HG03108 (cell line): ENCODE measurements at regions not wholly inside any gene's neighbourhood (a gene's known extent, or its start where the extent isn't known, plus 50 kb on each side); places are given as distances from the start of the nearest gene placed in this dataset.

ENCODE experiments used
- ATAC-seq: cut with Tn5 transposase; IDR thresholded peaks from one replicate; pipeline ENCODE4 v1.9.1; 2021; ENCODE audit warnings: moderate library complexity; ENCODE audit not compliant: unreplicated experiment

DNA sequence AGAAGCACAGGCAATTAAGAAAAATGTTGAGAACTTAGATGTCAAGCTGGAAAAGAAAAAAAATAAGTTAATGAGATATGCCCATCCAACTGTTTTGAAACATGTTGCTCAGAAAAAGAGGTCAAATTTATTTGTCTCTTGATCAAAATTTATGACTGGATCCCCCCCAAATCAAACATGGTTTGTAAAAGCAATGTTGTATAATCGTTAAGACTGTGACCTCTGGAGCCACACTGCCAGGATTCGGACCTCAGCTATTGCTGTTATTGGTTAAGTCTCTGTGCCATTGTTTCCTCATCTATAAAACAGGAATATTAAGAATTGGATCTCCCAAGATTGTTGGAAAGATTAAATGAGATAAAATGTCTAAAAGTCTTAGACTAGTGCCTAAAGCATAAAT, 51.9 kb upstream of the LRRK2 start:
- ATAC-seq = no peak

DNA sequence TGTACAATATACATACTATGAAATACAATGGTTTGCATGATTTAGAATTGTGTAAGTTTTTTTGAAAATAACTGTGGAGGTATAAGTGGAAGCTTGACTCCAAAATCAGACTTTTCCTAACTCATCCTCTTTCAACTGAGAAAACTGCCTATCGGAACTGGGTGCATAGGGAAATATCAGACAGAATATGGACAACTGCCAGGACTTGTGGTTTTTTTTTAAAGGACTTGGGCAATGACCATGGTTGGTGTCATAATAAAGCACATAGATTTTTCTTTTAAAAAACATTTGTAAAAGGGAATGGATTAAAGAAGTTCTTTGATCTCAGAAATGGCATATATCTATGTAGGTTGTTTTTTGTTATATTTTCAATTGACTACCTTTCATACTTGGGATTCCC, 53.3 kb upstream of the LRRK2 start:
- no peak for ATAC-seq

DNA sequence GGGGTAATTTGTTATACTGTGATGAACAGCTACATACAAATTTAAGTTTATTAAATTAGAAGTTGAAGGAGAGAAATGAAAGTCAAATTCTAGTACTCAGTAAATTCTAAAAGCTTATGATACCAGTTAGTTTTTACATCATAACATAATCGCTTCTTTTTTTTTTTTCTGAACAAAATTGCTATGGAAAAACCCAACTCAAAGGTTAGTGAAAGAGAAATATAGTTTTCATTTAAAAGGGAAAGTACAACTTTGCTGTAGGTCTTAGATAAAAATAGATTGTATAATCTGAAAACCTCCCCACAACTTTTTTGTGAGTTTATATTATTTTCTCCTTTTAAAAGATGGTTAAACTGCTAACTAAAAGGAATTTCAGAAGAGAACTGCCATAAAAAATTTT, 53.7 kb upstream of the LRRK2 start:
- no peak for ATAC-seq

DNA sequence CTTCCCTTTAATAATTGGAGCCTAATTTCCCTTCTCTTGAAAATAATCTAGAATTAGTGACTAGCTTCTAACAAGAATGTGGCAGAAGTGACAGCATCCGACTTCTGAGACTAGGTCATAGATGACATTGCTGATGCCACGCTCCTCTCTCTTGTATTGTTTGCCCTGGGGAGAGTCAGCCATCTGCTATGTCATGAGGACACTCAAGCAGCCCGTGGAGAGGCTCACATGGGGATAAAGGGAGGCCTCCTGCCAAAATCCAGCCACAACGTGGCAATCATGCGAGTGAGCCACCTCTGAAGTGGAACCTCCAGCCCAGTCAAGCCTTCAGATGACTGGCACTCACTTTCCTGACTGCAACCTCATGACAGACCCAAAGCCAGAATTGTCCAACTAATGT, 54.2 kb upstream of the LRRK2 start:
- ATAC-seq = no peak

DNA sequence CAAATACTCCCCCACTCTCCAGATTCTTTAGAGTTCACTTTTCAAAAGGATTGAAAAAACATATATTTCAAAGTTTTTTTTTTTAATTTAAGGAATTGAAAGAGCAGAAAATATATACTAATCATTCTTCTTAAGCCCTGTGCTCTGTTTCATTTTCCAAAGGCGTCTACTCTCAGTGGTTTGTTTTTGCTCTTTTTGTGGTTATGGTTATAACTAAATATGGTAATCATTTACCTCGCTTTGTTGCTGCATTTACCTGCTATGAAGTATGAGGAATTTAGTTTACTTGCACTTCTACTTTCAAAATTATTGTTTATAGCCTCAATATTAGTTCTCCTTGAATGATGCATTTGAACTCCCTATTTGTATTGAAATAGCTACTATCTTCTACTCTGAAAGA, 55.9 kb upstream of the LRRK2 start:
- ATAC-seq = peak; percentile 92

DNA sequence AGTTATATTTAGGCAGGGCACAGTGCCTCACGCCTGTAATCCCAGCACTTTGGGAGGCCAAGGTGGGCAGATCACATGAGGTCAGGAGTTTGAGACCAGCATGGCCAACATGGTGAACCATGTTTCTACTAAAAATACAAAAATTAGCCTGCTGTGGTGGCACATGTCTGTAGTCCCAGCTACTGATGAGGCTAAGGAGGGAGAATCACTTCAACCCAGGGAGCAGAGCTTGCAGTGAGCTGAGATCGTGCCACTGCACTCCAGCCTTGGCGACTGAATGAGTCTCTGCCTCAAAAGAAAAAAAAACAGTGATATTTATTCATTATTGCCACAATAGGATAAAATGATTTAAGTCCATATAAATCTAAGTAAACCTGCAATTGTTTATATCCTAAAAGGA, 56.4 kb upstream of the LRRK2 start:
- ATAC-seq = peak; percentile 12

DNA sequence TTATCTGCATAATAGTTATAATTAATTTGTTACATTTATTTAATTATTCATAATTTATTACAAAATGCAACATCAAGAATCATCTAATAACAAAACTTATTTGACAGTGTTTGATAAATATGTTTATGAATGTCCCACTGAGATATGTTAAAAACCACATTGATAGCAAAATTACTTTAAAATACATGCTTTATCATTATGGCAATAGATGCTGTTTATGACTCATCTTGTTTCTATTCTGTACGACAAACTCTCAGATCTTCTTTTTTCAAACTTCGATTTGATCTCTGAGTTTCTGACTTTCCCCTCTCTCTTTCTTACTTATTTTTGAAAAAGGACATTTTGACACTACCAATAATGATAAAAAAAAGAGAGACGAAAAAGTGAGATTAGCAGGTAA, 56.8 kb upstream of the LRRK2 start:
- ATAC-seq = peak; percentile 41

DNA sequence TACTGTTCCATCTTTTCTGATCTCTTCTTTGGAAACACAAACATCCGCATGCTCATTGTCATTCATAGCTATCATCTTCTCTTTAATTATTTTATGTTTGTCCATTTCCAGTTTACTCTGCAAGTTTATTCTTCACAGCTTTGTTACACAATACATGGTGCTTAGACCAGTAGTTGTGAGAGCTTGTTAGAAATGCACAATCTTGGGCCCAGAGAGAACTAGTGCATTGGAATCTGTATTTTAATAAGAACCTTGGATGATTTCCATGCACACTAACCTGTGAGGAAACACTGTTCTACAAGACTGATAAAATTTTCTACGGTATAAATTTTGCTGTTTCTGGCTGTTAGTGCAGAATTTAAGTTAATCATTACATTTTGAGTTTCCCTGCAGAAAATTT, 59.3 kb upstream of the SLC2A13 start:
- ATAC-seq = no peak

DNA sequence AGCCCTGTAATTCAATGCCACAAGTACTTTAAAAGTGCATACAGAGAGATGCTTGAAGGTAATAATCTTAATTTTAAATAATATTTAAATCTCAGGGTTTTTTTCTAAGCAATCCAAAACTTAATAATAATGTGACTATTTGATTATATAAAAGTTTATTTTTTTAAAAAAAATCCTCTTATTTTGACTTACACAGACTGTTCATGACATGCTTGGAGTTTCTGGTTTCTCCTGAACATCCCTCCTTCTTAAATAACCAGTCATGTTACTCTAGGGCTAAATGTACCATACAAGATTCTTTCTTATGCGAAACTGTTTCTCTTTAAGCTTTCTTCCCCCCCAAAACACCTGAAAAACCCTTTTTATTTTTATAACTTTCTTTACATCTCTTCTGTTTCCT, 58.2 kb upstream of the SLC2A13 start:
- no peak for ATAC-seq

DNA sequence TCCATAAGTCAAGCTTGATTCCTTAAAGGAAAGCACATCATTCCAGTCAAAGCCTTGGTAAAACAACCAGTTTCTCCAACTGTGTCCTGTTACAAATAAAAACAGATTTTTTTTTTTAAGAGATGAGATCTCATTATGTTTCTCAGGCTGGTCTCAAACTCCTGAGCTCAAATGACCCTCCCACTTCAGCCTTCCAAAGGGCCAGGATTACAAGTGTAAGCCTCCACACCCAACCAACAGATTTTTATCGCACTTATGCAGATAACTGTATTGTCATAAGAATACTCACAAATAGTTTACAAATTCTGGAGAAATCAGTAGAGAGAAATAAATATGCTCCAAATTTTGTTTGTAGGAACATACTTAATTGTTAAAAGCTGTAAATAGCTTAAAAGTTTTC, 56.2 kb upstream of the SLC2A13 start:
- ATAC-seq = no peak

DNA sequence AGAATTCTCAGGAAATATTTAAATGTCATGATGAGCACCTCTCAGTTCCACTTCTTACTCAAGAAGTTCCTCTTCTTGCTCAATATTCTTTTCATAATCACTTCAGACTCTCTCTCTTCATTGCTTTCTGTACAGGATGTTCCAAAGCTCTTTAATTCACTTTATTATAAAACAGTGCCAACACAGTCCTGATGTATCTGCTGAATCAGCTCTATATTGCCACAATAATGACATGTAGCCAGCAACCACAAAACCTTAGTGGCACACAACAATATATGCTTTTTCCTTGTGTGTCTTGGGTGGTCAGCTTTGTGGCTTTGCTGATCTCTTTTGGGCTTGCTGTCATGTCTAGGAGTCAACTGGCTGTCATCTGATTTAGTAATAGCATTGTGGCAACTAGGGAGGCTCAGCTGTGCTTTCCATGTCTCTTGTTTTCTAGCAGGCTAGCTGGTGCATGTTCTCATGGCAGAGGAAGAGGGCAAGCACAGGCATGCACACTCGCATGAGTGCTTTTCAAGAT, 52.8 kb upstream of the SLC2A13 start:
- ATAC-seq = no peak

DNA sequence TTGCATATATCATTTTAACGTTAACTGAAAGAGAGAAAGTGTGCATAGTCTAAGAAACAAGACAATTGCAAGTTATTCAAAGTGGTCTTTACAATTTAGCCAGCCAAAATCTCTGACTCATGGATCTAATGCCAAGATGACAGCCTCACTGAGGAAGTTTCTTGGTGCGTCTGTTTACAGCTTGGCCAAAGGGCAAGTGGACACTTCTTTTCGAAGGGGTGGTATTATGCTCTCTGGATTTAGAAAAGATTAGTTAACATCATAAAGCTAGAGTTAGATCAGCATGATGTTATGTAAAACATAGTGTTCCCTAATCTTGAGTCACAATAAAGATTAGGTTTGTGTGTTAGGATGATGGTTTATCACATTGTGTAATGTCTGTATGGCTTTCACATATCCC, 51.5 kb upstream of the SLC2A13 start:
- no peak for ATAC-seq

DNA sequence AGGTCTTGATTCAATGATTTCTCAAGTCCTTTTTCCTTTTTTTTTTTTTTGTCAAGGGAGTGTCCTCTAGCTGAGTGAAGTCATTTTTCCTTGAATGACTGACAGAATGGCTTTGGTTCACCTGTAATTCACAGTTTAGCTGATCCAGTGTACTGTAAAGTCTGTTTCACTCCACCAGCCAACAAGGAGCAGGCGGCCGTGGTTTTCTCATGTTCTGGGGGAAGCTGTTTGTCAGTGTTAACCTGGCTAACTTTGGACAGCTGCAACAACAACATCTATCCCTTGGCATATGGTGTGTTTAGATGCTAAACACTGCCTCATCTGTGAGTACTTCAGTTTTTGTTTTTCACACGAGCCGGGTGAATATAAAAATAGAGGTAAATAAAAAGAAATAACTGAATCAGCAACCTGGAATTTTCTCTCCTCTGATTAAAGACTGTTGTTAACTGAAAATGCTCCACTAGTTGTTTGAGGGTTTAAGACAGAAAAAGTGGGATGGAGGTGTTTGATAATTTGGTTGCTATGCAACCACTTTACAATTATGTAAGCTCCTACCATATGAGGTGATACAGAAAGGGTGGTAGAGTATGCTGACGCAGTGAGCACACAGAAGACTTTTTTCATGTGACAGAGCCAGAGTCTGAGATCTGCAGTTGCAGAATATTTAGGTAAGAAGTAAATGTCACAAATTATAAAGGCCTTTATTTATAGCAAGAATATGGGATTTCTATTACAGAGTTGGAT, 50.3 kb upstream of the SLC2A13 start:
- ATAC-seq = no peak
